NCI-H82 treated with DMSO at 0.1 percent for 48 hours (cell line): ENCODE measurements at regions not wholly inside any gene's neighbourhood (a gene's known extent, or its start where the extent isn't known, plus 50 kb on each side); places are given as distances from the start of the nearest gene placed in this dataset.

Experiments used
- DNase-seq: peaks from one replicate; lab custom pipeline; 2025; ENCODE audit not compliant: unreplicated experiment; lab: John Stamatoyannopoulos, UW

DNA sequence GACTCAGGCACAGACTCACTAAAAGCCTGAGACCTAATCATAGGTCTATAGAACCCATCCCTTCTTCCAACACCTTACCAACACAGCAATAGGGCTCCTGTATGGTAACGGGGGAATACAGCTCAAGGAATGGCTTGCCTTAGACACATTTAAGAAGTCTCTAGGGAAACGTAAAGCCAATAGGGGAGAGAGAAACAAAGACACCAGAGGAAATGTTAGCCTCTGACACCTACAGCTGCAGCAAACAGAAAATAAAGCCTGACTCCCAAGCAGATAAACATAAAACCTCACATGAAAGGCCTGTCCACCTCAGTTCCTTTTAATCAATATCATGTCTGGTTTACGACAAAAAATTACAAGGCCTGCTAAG, 51.1 kb upstream of the NCOA1 start:
- no peak for DNase-seq

- DNase-seq = no peak
Measured at GRCh38 chr2:24439280-24439970, 51.6 kb upstream of the NCOA1 start.

GRCh38 chr2:24438106-24438505, 52.9 kb upstream of the NCOA1 start:
- DNase-seq = no peak

- no peak for DNase-seq
Measured at GRCh38 chr2:24435391-24436316, 55.4 kb upstream of the NCOA1 start.

GRCh38 chr2:24434541-24434940, 56.5 kb upstream of the NCOA1 start:
- DNase-seq = no peak

- no peak for DNase-seq
Measured at GRCh38 chr2:24432735-24433134, 58.3 kb upstream of the NCOA1 start.

DNA sequence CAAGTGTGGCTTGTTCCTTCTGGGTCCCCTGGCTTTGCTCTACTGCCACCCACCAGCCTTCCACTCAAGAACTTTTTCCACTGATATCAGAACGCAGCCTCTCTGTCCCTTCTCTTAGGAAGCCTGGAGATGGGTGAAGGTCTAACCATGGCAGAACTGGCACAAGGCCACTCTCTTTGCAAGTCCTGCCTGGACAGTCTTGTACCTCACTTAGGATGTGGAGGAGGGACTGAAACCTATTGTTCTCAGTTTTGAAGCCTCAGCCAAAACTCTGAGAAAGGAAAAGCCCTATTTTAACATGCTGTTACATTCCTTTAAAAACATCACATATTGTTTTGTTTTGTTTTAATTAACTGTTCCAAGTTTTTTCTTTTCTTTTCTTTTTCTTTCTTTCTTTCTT, 58.9 kb upstream of the NCOA1 start:
- no peak for DNase-seq

GRCh38 chr2:24429197-24430074, 61.6 kb upstream of the NCOA1 start:
- no peak for DNase-seq

- no peak for DNase-seq
Measured at GRCh38 chr2:24424387-24424786, 64.1 kb upstream of the ITSN2 start.

DNA sequence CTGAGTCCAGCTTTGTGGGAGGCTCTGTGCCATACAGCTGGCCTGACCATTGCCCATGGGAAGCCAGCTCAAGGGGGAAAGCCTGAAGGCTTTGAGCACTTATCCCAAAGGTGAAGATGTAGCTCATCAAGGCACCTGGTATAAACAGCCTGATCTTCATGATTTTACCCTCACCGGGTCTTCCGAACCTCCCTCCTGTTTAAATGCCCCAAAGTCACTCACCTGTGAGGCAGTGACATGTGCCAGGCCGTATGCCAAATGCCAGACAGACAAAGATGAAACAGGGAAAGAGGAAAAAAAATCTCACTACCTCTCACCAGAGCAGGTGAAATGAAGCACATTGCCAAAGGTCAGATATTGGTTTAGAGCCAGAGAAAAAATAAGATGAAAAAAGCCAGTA, 62.8 kb upstream of the ITSN2 start:
- no peak for DNase-seq

DNA sequence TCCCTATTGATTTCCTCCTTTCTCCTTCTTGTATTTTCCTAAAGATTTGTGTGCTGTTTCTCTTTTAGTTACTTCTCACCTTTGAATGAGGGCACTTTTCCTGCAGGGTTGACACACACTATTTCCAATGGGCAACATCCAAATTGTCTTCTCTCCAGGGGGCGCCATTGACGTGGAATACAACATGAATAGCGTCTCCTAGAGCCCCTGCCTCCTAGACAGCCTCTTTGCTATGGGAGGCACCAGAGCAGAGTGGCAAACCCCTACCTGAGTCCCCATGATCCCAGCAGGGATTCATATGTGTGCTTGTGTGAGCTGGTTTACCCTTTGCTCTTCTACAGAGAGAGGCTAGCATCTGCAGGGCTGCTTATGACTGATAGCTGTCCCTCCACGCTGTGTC, 61.3 kb upstream of the ITSN2 start:
- DNase-seq = peak; percentile 54

DNA sequence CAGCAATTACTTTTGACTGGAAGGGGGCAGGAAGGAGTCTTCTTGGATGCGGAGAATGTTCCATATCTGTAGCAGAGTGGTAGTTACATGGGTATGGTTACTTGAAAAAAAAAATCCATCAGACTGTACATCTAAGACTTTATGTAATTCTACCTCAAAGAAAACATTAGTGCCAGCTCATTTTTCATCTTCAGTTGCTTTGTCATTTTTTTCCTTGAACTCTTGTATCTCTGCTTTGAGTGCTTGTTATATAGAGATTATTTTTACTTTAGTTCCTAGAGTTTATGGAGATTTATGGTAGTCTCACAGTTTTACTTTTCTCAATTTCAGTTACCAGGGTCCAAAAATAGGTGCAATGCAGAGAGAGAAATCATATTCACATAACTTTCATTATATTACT, 60.0 kb upstream of the ITSN2 start:
- DNase-seq = no peak

GRCh38 chr2:24418166-24418841, 58.0 kb upstream of the ITSN2 start:
- DNase-seq = no peak

DNA sequence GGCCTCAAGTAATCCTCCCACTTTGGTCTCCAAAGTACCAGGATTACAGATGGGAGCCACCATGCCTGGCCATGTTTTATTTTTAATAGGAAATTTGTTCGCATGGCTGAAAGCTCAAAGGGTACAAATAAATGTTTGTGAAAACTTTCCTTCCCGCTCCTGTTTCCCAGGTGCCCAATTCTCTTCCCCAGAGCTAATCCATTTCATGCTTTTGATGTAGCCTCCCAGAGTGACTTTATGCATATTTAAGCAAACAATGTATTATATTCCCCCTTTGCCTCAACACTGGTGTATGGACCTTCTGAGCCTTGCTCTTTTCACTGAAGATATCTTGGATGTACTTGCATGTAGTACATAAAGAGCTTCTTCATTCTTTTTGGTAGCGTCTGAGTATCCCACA, 52.5 kb upstream of the ITSN2 start:
- DNase-seq = no peak

DNA sequence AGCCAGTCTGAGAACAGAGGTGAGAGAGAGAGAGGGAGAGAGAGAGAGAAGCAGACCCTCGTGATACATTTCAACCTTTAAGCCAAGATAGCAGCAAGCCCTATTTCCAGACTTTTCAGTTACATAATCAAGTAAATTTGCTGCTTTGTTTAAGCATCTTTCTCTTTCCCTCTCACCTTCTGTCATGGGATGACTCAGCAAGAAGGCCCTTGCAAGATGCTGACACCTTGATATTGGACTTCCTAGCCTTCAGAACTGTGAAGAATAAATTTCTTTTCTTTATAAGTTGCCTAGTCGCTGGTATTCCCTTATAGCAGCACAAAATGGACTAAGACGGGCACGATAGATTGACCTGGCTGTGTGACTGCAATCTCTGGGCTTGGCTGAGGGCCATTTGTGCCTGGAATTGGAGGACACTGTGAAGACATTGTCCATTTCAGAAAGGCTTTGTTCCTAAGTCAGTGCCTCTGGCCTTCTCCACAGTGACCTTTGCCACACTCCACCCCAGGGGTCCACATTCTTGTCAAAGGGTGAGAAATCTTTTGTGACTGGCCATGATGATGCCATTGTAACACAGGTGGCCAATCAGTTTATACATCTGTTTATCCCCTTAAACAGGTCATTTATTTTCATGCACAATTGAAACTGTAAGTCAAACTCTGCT, 51.3 kb upstream of the ITSN2 start:
- no peak for DNase-seq

- no peak for DNase-seq
Measured at GRCh38 chr2:24410976-24411375, 50.6 kb upstream of the ITSN2 start.

DNA sequence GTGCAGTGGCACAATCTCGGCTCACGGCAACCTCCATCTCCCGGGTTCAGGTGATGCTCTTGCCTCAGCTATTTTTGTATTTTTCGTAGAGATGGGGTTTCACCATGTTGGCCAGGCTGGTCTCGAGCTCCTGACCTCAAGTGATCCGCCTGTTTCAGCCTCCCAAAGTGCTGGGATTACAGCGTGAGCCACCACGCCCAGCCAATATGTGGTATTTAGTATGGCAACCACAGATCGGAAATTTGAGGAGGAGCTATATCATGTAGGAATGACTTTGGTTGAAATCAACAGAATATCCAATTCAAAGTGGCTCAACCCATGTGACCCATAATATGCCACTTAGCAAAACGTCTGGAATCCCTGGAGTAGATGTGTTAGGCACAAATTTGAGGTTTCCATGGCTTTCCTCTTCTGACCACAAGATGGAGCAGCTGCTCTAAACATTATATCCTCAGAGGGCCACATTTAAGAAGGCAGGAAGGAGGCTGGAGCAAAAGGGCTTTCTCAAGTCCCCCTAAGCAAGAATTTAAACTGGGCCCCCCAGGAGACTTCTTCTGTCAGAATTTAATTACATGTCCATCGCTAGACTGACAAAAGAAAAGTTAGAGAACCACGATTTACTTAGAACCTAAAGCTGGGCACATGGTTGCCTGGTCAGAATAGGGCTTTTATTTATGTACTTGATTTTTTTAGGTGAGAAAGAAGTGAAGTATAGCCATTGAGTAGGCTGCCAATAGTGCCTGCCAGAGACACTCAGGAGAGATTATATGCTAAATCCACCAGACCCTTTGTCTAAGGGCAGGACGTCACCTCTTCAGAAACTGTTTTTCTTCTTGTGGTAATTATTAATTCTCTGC, 49.6 kb upstream of the ITSN2 start:
- peak; percentile 80 for DNase-seq
